HCT116 (cell line): ENCODE measurements at regions not wholly inside any gene's neighbourhood (a gene's known extent, or its start where the extent isn't known, plus 50 kb on each side); places are given as distances from the start of the nearest gene placed in this dataset.

Experiments used
- CBX3 ChIP-seq: IDR thresholded peaks from 2 replicates; pipeline ENCODE4 v1.6.1; 2012; ENCODE audit warnings: low read depth
- EZH2 ChIP-seq: fragments of 200-600 bp; sonication (generic); IDR thresholded peaks from 2 replicates; pipeline ENCODE4 v1.6.1; 2017; ENCODE audit warnings: antibody characterized with exemption, mixed run types
- FOSL1 ChIP-seq: IDR thresholded peaks from 2 replicates; pipeline ENCODE4 v1.6.1; 2012; ENCODE audit warnings: low read depth
- JUND ChIP-seq: IDR thresholded peaks from 2 replicates; pipeline ENCODE4 v1.6.1; 2012
- POLR2A ChIP-seq: IDR thresholded peaks from 2 replicates; pipeline ENCODE4 v1.7.0; 2011; ENCODE audit warnings: borderline replicate concordance; ENCODE audit not compliant: insufficient read depth, insufficient read length; ENCODE audit errors: extremely low read depth
- POLR2AphosphoS5 ChIP-seq: IDR thresholded peaks from 2 replicates; pipeline ENCODE4 v1.6.1; 2011; ENCODE audit warnings: mild to moderate bottlenecking, low read depth, low read length, moderate library complexity
- RAD21 ChIP-seq: IDR thresholded peaks from 2 replicates; pipeline ENCODE4 v1.6.1; 2012; ENCODE audit warnings: low read depth, mild to moderate bottlenecking
- YY1 ChIP-seq: IDR thresholded peaks from 2 replicates; pipeline ENCODE4 v1.6.1; 2011; ENCODE audit warnings: low read length, low read depth, moderate library complexity, mild to moderate bottlenecking; ENCODE audit not compliant: insufficient replicate concordance; ENCODE audit errors: extremely low read depth
- ZFX ChIP-seq: fragments of 450-650 bp; IDR thresholded peaks from 2 replicates; pipeline ENCODE4 v1.6.1; 2017
- TF ChIP-seq, protein P1 (sequence below), 3 experiments: fragments of 200-600 bp in 1 of 3; sonication (generic) in 1 of 3; IDR thresholded peaks in 2 of 3; conservative IDR thresholded peaks in 1 of 3; 2 replicates each; pipeline ENCODE4 v1.5.1; 2012 to 2017; ENCODE audit warnings: low read depth in 2 of 3, low read length in 2 of 3, antibody characterized with exemption in 1 of 3, borderline replicate concordance in 1 of 3, control low read depth in 1 of 3, mild to moderate bottlenecking in 1 of 3, mixed read lengths in 1 of 3, mixed run types in 1 of 3, moderate library complexity in 1 of 3; ENCODE audit not compliant: insufficient read depth in 1 of 3
- TF ChIP-seq, protein P2 (sequence below): IDR thresholded peaks from 2 replicates; pipeline ENCODE4 v1.6.1; 2012
- TF ChIP-seq, protein P3 (sequence below): IDR thresholded peaks from 2 replicates; pipeline ENCODE4 v1.6.1; 2012
- TF ChIP-seq, protein P4 (sequence below): IDR thresholded peaks from 2 replicates; pipeline ENCODE4 v1.6.1; 2011; ENCODE audit warnings: mild to moderate bottlenecking, low read length, moderate library complexity; ENCODE audit not compliant: insufficient replicate concordance; ENCODE audit errors: extremely low read depth

DNA sequence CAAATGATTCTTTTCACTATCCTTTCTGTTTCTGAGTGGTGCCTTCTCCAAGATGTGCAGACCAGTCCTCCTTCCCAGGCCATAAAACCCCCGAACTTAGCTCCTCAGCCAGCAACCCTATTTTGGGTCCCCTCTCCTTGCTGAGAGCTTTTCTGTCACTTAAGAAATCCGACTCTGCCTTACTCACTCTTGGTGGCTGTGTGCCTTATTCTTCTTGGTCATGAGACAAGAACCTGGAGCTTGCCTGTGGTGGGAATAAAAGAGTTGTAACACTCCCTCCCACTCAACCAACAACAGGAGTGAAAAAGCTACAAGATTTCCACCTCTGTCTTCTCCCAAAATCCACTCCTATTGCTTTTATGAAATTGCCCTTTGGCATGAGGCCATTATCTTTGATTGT, 62.6 kb downstream of the RPS12 start:
- TF ChIP-seq, protein P1, sequence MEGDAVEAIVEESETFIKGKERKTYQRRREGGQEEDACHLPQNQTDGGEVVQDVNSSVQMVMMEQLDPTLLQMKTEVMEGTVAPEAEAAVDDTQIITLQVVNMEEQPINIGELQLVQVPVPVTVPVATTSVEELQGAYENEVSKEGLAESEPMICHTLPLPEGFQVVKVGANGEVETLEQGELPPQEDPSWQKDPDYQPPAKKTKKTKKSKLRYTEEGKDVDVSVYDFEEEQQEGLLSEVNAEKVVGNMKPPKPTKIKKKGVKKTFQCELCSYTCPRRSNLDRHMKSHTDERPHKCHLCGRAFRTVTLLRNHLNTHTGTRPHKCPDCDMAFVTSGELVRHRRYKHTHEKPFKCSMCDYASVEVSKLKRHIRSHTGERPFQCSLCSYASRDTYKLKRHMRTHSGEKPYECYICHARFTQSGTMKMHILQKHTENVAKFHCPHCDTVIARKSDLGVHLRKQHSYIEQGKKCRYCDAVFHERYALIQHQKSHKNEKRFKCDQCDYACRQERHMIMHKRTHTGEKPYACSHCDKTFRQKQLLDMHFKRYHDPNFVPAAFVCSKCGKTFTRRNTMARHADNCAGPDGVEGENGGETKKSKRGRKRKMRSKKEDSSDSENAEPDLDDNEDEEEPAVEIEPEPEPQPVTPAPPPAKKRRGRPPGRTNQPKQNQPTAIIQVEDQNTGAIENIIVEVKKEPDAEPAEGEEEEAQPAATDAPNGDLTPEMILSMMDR (IDR thresholded peaks at IDR 0.05 in 2 of 3, conservative IDR thresholded peaks at IDR 0.05 in 1 of 3; ENCODE audit: borderline replicate concordance in 1 of 3, insufficient read depth in 1 of 3, low read depth in 2 of 3, low read length in 2 of 3), result no peak
- TF ChIP-seq YY1, result no peak
- no peak for TF ChIP-seq JUND
- TF ChIP-seq EZH2, result no peak
- TF ChIP-seq POLR2A, result no peak
- no peak for TF ChIP-seq CBX3
- TF ChIP-seq, protein P2, sequence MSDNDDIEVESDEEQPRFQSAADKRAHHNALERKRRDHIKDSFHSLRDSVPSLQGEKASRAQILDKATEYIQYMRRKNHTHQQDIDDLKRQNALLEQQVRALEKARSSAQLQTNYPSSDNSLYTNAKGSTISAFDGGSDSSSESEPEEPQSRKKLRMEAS, result no peak
- no peak for TF ChIP-seq POLR2AphosphoS5
- TF ChIP-seq, protein P3, sequence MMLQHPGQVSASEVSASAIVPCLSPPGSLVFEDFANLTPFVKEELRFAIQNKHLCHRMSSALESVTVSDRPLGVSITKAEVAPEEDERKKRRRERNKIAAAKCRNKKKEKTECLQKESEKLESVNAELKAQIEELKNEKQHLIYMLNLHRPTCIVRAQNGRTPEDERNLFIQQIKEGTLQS, result no peak
- no peak for TF ChIP-seq ZFX
- TF ChIP-seq RAD21, result no peak
- TF ChIP-seq, protein P4, sequence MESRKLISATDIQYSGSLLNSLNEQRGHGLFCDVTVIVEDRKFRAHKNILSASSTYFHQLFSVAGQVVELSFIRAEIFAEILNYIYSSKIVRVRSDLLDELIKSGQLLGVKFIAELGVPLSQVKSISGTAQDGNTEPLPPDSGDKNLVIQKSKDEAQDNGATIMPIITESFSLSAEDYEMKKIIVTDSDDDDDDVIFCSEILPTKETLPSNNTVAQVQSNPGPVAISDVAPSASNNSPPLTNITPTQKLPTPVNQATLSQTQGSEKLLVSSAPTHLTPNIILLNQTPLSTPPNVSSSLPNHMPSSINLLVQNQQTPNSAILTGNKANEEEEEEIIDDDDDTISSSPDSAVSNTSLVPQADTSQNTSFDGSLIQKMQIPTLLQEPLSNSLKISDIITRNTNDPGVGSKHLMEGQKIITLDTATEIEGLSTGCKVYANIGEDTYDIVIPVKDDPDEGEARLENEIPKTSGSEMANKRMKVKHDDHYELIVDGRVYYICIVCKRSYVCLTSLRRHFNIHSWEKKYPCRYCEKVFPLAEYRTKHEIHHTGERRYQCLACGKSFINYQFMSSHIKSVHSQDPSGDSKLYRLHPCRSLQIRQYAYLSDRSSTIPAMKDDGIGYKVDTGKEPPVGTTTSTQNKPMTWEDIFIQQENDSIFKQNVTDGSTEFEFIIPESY, result no peak
- no peak for TF ChIP-seq FOSL1
